GM19328 (cell line): ENCODE measurements at regions not wholly inside any gene's neighbourhood (a gene's known extent, or its start where the extent isn't known, plus 50 kb on each side); places are given as distances from the start of the nearest gene placed in this dataset.

Source experiments
- ATAC-seq: cut with Tn5 transposase; IDR thresholded peaks from one replicate; pipeline ENCODE4 v1.9.1; 2021; ENCODE audit warnings: mild to moderate bottlenecking, moderate library complexity; ENCODE audit not compliant: unreplicated experiment

GRCh38 chr4:137209240-137209639 is 323.1 kb downstream of the PCDH18 start:
- no peak for ATAC-seq

GRCh38 chr4:137206781-137207180 is 325.5 kb downstream of the PCDH18 start:
- ATAC-seq: no peak

- no peak for ATAC-seq
These were observed 328.7 kb downstream of the PCDH18 start for GRCh38 chr4:137203601-137204000.

- ATAC-seq: no peak
These were observed 332.0 kb downstream of the PCDH18 start for GRCh38 chr4:137200322-137200721.

GRCh38 chr4:137198791-137199190 is 333.5 kb downstream of the PCDH18 start:
- ATAC-seq: no peak

GRCh38 chr4:137194670-137195069 is 337.6 kb downstream of the PCDH18 start:
- ATAC-seq: no peak

GRCh38 chr4:137193564-137193963 is 338.7 kb downstream of the PCDH18 start:
- ATAC-seq: no peak

GRCh38 chr4:137181293-137181899 is 350.9 kb downstream of the PCDH18 start:
- no peak for ATAC-seq

GRCh38 chr4:137180349-137180748 is 351.9 kb downstream of the PCDH18 start:
- ATAC-seq: no peak

GRCh38 chr4:137156807-137157206 is 375.5 kb downstream of the PCDH18 start:
- ATAC-seq: no peak

GRCh38 chr4:137156054-137156453 is 376.2 kb downstream of the PCDH18 start:
- no peak for ATAC-seq

- no peak for ATAC-seq
These were observed 401.1 kb downstream of the PCDH18 start for GRCh38 chr4:137131201-137131600.

- no peak for ATAC-seq
These were observed 402.4 kb downstream of the PCDH18 start for GRCh38 chr4:137129845-137130244.

- no peak for ATAC-seq
These were observed 402.9 kb downstream of the PCDH18 start for GRCh38 chr4:137129441-137129840.

- ATAC-seq: no peak
These were observed 407.3 kb downstream of the PCDH18 start for GRCh38 chr4:137125011-137125410.

GRCh38 chr4:137124278-137124932 is 407.9 kb downstream of the PCDH18 start:
- ATAC-seq: peak; percentile 71

- no peak for ATAC-seq
These were observed 409.4 kb downstream of the PCDH18 start for GRCh38 chr4:137122876-137123275.

- ATAC-seq: no peak
These were observed 416.1 kb downstream of the PCDH18 start for GRCh38 chr4:137116144-137116543.

GRCh38 chr4:137106733-137107132 is 425.6 kb downstream of the PCDH18 start:
- ATAC-seq: no peak

GRCh38 chr4:137106287-137106686 is 426.0 kb downstream of the PCDH18 start:
- no peak for ATAC-seq

- no peak for ATAC-seq
These were observed 441.3 kb downstream of the PCDH18 start for GRCh38 chr4:137090951-137091350.

GRCh38 chr4:137083571-137084135 is 448.6 kb downstream of the PCDH18 start:
- ATAC-seq: no peak
